K562 (cell line): ENCODE measurements at regions not wholly inside any gene's neighbourhood (a gene's known extent, or its start where the extent isn't known, plus 50 kb on each side); places are given as distances from the start of the nearest gene placed in this dataset.

Experiments used
- ATAC-seq: fragments of 200-7000 bp; cut with Tn5 transposase; 3 replicates; pipeline ENCODE4 v1.9.1; 2020; ENCODE audit warnings: moderate library complexity
- BruUV-seq: library from RNA; stranded (reverse); fragments of 400-500 nt; replicated peaks from 2 replicates; lab custom pipeline; 2021; lab: Mats Ljungman, UMichigan
- CTCF ChIA-PET: fragments of 300-600 bp; formaldehyde crosslinking; extraction: SDS; loops from one replicate; lab custom pipeline; 2021; ENCODE audit warnings: low intra/inter-chr PET ratio; lab: Yijun Ruan, JAX
- POLR2A ChIA-PET: fragments of 300-600, 350-650 bp; sonication (Branson Sonifier 250); formaldehyde crosslinking; extraction: SDS; loops from one replicate; lab custom pipeline; 2021; ENCODE audit warnings: antibody characterized with exemption, inconsistent platforms; lab: Yijun Ruan, JAX
- DNase-seq, 4 experiments: peaks; one replicate each; pipeline versions ENCODE4 v3.0.0 to v3.0.0-alpha.2; 2011 to 2018; ENCODE audit warnings: low spot score in 3 of 4, mixed read lengths in 3 of 4; ENCODE audit errors: extremely low read depth in 1 of 4
- FAIRE-seq: peaks from 2 replicates; lab custom pipeline; 2011; peaks lifted over from hg19 to GRCh38; lab: Jason Lieb, UNC
- H2AFZ ChIP-seq: 2 replicates; pipeline ENCODE4 v1.6.0; 2011; ENCODE audit warnings: low read depth, low read length, control low read depth, inconsistent platforms
- H3K27ac ChIP-seq: fragments of 200-600 bp; 3 replicates; pipeline ENCODE4 v1.8.0; 2011; ENCODE audit warnings: low read depth, mild to moderate bottlenecking, control low read depth, inconsistent platforms, low read length, moderate library complexity, mixed read lengths; ENCODE audit errors: extremely low read depth
- H3K27me3 ChIP-seq, 2 experiments: fragments of 300-600 bp in 1 of 2; 2 replicates in 1 of 2; 3 replicates in 1 of 2; pipeline versions ENCODE4 v1.6.0 to v1.8.0; 2011; ENCODE audit warnings: inconsistent platforms in 2 of 2, low read length in 2 of 2, mild to moderate bottlenecking in 1 of 2, mixed read lengths in 1 of 2, moderate library complexity in 1 of 2; ENCODE audit not compliant: control insufficient read depth in 2 of 2, insufficient read depth in 2 of 2
- H3K36me3 ChIP-seq: fragments of 300-600 bp; 3 replicates; pipeline ENCODE4 v1.8.0; 2011; ENCODE audit warnings: mild to moderate bottlenecking, low read length, inconsistent platforms; ENCODE audit not compliant: control insufficient read depth, insufficient read depth
- H3K4me1 ChIP-seq, 2 experiments: fragments of 200-600 bp in 1 of 2; replicated peaks in 1 of 2; 2 replicates in 1 of 2; 3 replicates in 1 of 2; pipeline versions ENCODE4 v1.5.1 to v1.8.0; 2011; ENCODE audit warnings: inconsistent platforms in 2 of 2, low read length in 2 of 2, mild to moderate bottlenecking in 1 of 2, mixed read lengths in 1 of 2, moderate library complexity in 1 of 2; ENCODE audit not compliant: control insufficient read depth in 2 of 2, insufficient read depth in 2 of 2
- H3K4me2 ChIP-seq: 2 replicates; pipeline ENCODE4 v1.6.1; 2011; ENCODE audit warnings: low read length, control low read depth, inconsistent platforms, mixed read lengths; ENCODE audit not compliant: insufficient read depth
- H3K4me3 ChIP-seq: fragments of 200-600 bp; sonication (generic), shearing (Covaris generic); 2 replicates; pipeline ENCODE4 v1.5.1; 2016; ENCODE audit warnings: control low read depth, inconsistent platforms
- H3K79me2 ChIP-seq: fragments of 200-600 bp; 3 replicates; pipeline ENCODE4 v1.8.0; 2011; ENCODE audit warnings: low read length, inconsistent platforms; ENCODE audit not compliant: control insufficient read depth, insufficient read depth
- H3K9ac ChIP-seq, 2 experiments: 2 replicates each; pipeline versions ENCODE4 v1.6.0 to v1.6.1; 2011; ENCODE audit warnings: low read depth in 2 of 2, low read length in 2 of 2, control low read depth in 1 of 2, inconsistent platforms in 1 of 2, mild to moderate bottlenecking in 1 of 2, mixed read lengths in 1 of 2; ENCODE audit not compliant: insufficient read depth in 1 of 2
- H3K9me1 ChIP-seq: one replicate; pipeline ENCODE4 v1.6.0; 2011; ENCODE audit warnings: inconsistent platforms, mild to moderate bottlenecking, low read length, moderate library complexity; ENCODE audit not compliant: control insufficient read depth, insufficient read depth
- H3K9me3 ChIP-seq: replicated peaks from 2 replicates; pipeline ENCODE4 v1.5.1; 2011; ENCODE audit warnings: low read depth, low read length, inconsistent platforms; ENCODE audit not compliant: control insufficient read depth, insufficient read depth
- H4K20me1 ChIP-seq: replicated peaks from 2 replicates; pipeline ENCODE4 v1.6.1; 2011; ENCODE audit warnings: low read length, inconsistent platforms, mixed read lengths; ENCODE audit not compliant: control insufficient read depth, insufficient read depth
- ADNP ChIP-seq: fragments of 200-800 bp; sonication (Bioruptor generic); IDR thresholded peaks from 2 replicates; pipeline ENCODE4 v1.6.1; 2016; ENCODE audit warnings: missing genetic modification characterization, missing compliant biosample characterization
- BACH1 ChIP-seq: fragments of 200-800 bp; sonication (Bioruptor generic); IDR thresholded peaks from 2 replicates; pipeline ENCODE4 v1.6.1; 2016; ENCODE audit warnings: missing genetic modification characterization, missing compliant biosample characterization
- EHMT2 ChIP-seq: fragments of 450-650 bp; IDR thresholded peaks from 2 replicates; pipeline ENCODE4 v1.6.1; 2018; ENCODE audit warnings: antibody characterized with exemption
- HDAC3 ChIP-seq: fragments of 450-650 bp; IDR thresholded peaks from 2 replicates; pipeline ENCODE4 v1.6.1; 2018; ENCODE audit warnings: borderline replicate concordance, mild to moderate bottlenecking, moderate library complexity; ENCODE audit not compliant: partially characterized antibody
- PHB ChIP-seq: fragments of 250-450 bp; sonication (Bioruptor Pico); IDR thresholded peaks from 2 replicates; pipeline ENCODE4 v1.5.0; 2021
- RAD51 ChIP-seq: fragments of 450-650 bp; IDR thresholded peaks from 2 replicates; pipeline ENCODE4 v1.7.1; 2016; ENCODE audit warnings: low read depth, mild to moderate bottlenecking, borderline replicate concordance
- TCF7L2 ChIP-seq: fragments of 150-350 bp; IDR thresholded peaks from 2 replicates; pipeline ENCODE4 v1.6.1; 2016; ENCODE audit warnings: low read depth, mild to moderate bottlenecking, low read length, moderate library complexity
- ZKSCAN8 ChIP-seq: fragments of 200-800 bp; sonication (Bioruptor generic); IDR thresholded peaks from 2 replicates; pipeline ENCODE4 v1.6.1; 2016; ENCODE audit warnings: missing genetic modification characterization, missing compliant biosample characterization
- WGBS: fragments of 100-300 bp; shearing (Covaris generic); methylation state at CpG from one replicate; pipeline ENCODE4 v1.1.6; 2016; ENCODE audit warnings: low coverage, mixed read lengths; ENCODE audit not compliant: insufficient coverage; ENCODE audit errors: missing lambda C conversion rate; 5-methylcytosine and 5-hydroxymethylcytosine counted together
- in situ Hi-C: fragments of 300-500 bp; cut with MboI; formaldehyde crosslinking; loops from 4 replicates; pipeline ENCODE4 v1.15.0; 2018; ENCODE audit warnings: inconsistent platforms, mixed read lengths
- intact Hi-C: fragments of 100-400 bp; cut with micrococcal nuclease; formaldehyde crosslinking; loops from 2 replicates; pipeline ENCODE4 v1.14.2; 2022
- TF ChIP-seq, protein P1 (sequence below), 2 experiments: IDR thresholded peaks; 2 replicates each; pipeline ENCODE4 v1.6.1; 2011; ENCODE audit warnings: borderline replicate concordance in 1 of 2, control low read depth in 1 of 2, low read depth in 1 of 2, low read length in 1 of 2, mild to moderate bottlenecking in 1 of 2, mixed read lengths in 1 of 2, moderate library complexity in 1 of 2; ENCODE audit not compliant: insufficient read depth in 1 of 2, insufficient read length in 1 of 2, poor library complexity in 1 of 2, severe bottlenecking in 1 of 2; ENCODE audit errors: extremely low read depth in 1 of 2
- TF ChIP-seq, protein P2 (sequence below): IDR thresholded peaks from 2 replicates; pipeline ENCODE4 v1.6.1; 2016; ENCODE audit warnings: missing genetic modification characterization, missing compliant biosample characterization

DNA sequence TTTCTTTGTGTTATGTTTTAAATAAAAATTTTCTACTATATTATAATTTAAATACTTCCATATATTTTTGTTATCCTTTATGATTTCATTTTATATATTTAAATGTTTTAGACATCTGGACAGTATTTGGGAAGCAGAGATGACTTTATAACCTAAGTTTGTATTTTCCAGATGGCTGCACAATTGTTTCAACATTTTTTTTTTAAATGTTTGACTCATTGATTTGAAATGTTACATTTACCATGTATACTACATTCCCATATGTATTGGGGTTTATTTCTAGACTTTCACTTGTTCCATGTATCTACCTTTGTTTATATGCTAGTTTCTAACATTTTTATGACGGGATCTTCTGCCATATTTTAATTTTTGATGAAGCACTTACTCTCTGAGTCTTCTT lies 766.5 kb downstream of the METTL15 start:
- Histone ChIP-seq H3K27ac (no peak overlapping the region), H3K4me3 (no peak overlapping the region), H3K9ac (no peak overlapping the region), H3K79me2 (no peaks in the 10 kb centered on the region), H4K20me1 (no peaks in the 10 kb centered on the region), H3K4me1 (no peaks in the 10 kb centered on the region), H2AFZ (no peak overlapping the region), H3K36me3 (no peaks in the 10 kb centered on the region), H3K4me2 (no peak overlapping the region), H3K9me3 (no peaks in the 10 kb centered on the region), H3K9me1 (no peaks in the 10 kb centered on the region), H3K27me3 (no peaks in the 10 kb centered on the region)
- DNase-seq, result no peak
- no peak for TF ChIP-seq TCF7L2
- in situ Hi-C loops (no loop called here), intact Hi-C loops (no loop called here)
- BruUV-seq, result no TSS peak
- no peak for FAIRE-seq
- 0% methylated on average over 1 of the region's 1 CpG for WGBS
- POLR2A ChIA-PET, result no interaction called here
- no peak for ATAC-seq
- CTCF ChIA-PET, result no interaction called here

DNA sequence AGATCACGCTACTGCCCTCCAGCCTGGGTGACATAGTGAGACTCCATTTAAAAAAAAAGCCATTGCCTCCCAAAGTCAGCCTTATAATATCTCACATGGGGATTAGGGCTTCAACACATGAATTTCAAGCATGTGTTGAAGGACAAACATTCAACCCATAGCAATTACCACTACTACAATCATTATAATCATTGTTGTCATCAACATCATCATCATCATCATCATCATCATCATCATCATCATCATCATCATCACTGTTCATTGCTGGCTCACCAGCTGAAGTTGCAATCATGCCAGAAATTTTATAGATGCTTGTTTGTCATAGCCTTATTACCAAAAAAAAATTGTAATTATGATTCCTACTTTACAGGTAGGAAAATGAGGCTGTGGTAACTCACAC lies 762.9 kb downstream of the METTL15 start:
- WGBS, result 13% methylated on average over 1 of the region's 1 CpG
- ATAC-seq, result no peak
- TF ChIP-seq ZKSCAN8 (CRISPR knock-in tag), result no peak
- no peak for TF ChIP-seq RAD51
- no peak for TF ChIP-seq ADNP (tag)
- TF ChIP-seq, protein P1, sequence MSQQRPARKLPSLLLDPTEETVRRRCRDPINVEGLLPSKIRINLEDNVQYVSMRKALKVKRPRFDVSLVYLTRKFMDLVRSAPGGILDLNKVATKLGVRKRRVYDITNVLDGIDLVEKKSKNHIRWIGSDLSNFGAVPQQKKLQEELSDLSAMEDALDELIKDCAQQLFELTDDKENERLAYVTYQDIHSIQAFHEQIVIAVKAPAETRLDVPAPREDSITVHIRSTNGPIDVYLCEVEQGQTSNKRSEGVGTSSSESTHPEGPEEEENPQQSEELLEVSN (IDR thresholded peaks at IDR 0.05; ENCODE audit: borderline replicate concordance in 1 of 2, extremely low read depth in 1 of 2, insufficient read depth in 1 of 2, insufficient read length in 1 of 2, low read depth in 1 of 2, low read length in 1 of 2, poor library complexity in 1 of 2, severe bottlenecking in 1 of 2), result no peak
- TF ChIP-seq BACH1, result no peak
- TF ChIP-seq HDAC3, result no peak
- TF ChIP-seq PHB, result no peak
- TF ChIP-seq, protein P2, sequence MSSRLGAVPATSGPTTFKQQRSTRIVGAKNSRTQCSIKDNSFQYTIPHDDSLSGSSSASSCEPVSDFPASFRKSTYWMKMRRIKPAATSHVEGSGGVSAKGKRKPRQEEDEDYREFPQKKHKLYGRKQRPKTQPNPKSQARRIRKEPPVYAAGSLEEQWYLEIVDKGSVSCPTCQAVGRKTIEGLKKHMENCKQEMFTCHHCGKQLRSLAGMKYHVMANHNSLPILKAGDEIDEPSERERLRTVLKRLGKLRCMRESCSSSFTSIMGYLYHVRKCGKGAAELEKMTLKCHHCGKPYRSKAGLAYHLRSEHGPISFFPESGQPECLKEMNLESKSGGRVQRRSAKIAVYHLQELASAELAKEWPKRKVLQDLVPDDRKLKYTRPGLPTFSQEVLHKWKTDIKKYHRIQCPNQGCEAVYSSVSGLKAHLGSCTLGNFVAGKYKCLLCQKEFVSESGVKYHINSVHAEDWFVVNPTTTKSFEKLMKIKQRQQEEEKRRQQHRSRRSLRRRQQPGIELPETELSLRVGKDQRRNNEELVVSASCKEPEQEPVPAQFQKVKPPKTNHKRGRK (tag), result no peak
- TF ChIP-seq EHMT2, result no peak
- TF ChIP-seq, all 486 proteins: peak for 0
- H3K9me3 ChIP-seq, result no peaks in the 10 kb centered on the region
- FAIRE-seq (no peak), DNase-seq (no peak)
- H3K27ac ChIP-seq, result no peak overlapping the region
- no peaks in the 10 kb centered on the region for H3K9me1 ChIP-seq
- POLR2A ChIA-PET, result no interaction called here
- no peaks in the 10 kb centered on the region for H4K20me1 ChIP-seq
- H3K36me3 ChIP-seq, result no peaks in the 10 kb centered on the region
- H3K4me1 ChIP-seq, result no peaks in the 10 kb centered on the region
- H2AFZ ChIP-seq, result no peak overlapping the region
- in situ Hi-C loops (no loop called here), intact Hi-C loops (no loop called here)
- H3K9ac ChIP-seq, result no peak overlapping the region
- CTCF ChIA-PET, result no interaction called here
- H3K4me2 ChIP-seq, result no peak overlapping the region
- no TSS peak for BruUV-seq
- no peaks in the 10 kb centered on the region for H3K27me3 ChIP-seq
- H3K79me2 ChIP-seq, result no peaks in the 10 kb centered on the region
- H3K4me3 ChIP-seq, result no peak overlapping the region
